ENCODE measurements at regions not wholly inside any gene's neighbourhood (a gene's known extent, or its start where the extent isn't known, plus 50 kb on each side); places are given as distances from the start of the nearest gene placed in this dataset.

DNA sequence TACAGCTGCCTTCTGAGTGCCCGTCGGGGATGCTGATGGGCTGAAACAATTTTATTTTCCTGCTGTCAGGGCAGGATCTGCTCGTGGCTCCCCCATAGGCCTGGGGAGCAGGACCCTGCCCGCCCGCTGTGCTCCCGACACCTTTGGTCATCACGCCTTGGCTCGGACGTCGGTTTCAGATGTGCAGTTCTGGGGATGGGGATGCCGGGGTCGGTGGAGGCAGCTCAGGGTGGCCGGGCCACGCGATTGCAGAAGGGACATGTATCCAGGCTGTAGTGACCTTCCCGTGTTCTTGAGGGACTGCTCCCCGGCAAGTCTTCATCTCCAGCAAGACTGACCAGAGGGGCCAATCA, 1150.5 kb downstream of the BRD1 start:
- no peak overlapping the region for H3K4me3 ChIP-seq (replicated peaks; ENCODE audit: low read depth, low read length)
- TF ChIP-seq, protein P1, sequence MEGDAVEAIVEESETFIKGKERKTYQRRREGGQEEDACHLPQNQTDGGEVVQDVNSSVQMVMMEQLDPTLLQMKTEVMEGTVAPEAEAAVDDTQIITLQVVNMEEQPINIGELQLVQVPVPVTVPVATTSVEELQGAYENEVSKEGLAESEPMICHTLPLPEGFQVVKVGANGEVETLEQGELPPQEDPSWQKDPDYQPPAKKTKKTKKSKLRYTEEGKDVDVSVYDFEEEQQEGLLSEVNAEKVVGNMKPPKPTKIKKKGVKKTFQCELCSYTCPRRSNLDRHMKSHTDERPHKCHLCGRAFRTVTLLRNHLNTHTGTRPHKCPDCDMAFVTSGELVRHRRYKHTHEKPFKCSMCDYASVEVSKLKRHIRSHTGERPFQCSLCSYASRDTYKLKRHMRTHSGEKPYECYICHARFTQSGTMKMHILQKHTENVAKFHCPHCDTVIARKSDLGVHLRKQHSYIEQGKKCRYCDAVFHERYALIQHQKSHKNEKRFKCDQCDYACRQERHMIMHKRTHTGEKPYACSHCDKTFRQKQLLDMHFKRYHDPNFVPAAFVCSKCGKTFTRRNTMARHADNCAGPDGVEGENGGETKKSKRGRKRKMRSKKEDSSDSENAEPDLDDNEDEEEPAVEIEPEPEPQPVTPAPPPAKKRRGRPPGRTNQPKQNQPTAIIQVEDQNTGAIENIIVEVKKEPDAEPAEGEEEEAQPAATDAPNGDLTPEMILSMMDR (IDR thresholded peaks at IDR 0.05; ENCODE audit: insufficient read depth, low read length, poor library complexity, severe bottlenecking), result no peak
- H3K36me3 ChIP-seq (ENCODE audit: control insufficient read depth, insufficient read depth, low read length), result no peaks in the 10 kb centered on the region
- DNase-seq (ENCODE audit: extremely low read depth, insufficient read length), result no peak
- H3K27me3 ChIP-seq (replicated peaks; ENCODE audit: control insufficient read depth, insufficient read depth, low read length), result no peaks in the 10 kb centered on the region

DNA sequence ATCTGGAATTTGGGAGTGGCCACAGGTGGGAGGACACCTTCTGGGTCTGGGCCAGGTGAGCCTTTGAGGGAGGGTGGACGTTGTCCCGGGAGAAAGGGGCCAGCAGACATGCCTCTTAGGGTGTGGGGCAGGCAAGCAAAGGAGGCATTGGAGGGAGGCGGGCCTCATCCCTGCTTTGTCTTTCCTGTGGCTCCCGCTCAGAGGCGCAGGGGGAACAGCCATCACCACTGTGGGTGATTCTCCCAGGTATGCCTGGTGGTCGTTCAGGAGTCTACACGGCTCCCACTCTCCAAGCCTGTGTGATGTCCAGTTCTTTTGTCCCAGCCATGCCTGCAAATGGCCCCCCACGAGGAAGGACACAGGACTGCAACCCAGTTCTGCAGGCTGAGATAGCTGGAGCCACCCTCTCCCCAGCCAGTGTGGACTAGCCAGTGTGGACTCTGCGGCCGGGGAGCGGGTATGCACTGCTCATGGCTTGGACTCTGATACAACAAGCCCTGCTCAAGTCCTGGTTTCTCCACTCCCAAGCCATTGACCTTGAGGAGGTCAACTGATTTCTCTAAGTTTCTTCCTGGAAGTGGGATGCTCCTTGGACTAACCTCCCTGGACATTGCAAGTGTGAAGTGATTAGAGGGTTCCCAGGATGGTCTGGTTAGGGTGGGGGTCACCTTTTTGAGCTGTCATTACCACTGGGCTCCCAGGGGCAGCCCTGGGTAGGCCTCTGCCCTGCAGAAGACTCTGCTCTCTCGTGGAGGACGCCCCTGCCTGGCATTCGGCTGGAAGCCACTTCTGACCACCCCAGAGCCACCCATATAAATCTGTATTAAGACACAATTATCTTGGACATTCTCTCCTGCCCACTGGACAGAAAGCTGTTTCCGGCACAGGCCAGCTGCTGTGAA, 1151.2 kb downstream of the BRD1 start:
- no peaks in the 10 kb centered on the region for H3K27me3 ChIP-seq (replicated peaks; ENCODE audit: control insufficient read depth, insufficient read depth, low read length)
- H3K36me3 ChIP-seq (ENCODE audit: control insufficient read depth, insufficient read depth, low read length), result no peaks in the 10 kb centered on the region
- TF ChIP-seq, protein P1 (IDR thresholded peaks at IDR 0.05; ENCODE audit: insufficient read depth, low read length, poor library complexity, severe bottlenecking), result no peak
- no peak overlapping the region for H3K4me3 ChIP-seq (replicated peaks; ENCODE audit: low read depth, low read length)
- no peak for DNase-seq (ENCODE audit: extremely low read depth, insufficient read length)

DNA sequence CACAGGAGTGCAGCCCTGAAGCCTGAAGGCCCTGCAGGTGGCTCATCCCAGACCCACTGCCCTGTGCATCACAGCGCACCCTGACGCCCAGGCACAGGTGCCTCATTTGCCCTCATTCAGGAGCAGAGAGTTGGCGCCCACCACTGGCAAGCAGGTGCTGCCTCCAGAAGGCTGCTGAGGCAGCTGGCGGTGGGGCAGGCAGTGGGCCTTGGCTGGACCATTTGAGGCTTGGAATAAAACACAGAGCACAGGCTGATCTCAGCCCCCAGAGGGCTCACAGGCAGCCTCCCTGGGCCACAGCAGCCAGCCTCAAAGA, 1151.9 kb downstream of the BRD1 start:
- H3K36me3 ChIP-seq (ENCODE audit: control insufficient read depth, insufficient read depth, low read length), result no peaks in the 10 kb centered on the region
- no peak overlapping the region for H3K4me3 ChIP-seq (replicated peaks; ENCODE audit: low read depth, low read length)
- TF ChIP-seq, protein P1 (IDR thresholded peaks at IDR 0.05; ENCODE audit: insufficient read depth, low read length, poor library complexity, severe bottlenecking), result no peak
- DNase-seq (ENCODE audit: extremely low read depth, insufficient read length), result no peak
- H3K27me3 ChIP-seq (replicated peaks; ENCODE audit: control insufficient read depth, insufficient read depth, low read length), result no peaks in the 10 kb centered on the region

DNA sequence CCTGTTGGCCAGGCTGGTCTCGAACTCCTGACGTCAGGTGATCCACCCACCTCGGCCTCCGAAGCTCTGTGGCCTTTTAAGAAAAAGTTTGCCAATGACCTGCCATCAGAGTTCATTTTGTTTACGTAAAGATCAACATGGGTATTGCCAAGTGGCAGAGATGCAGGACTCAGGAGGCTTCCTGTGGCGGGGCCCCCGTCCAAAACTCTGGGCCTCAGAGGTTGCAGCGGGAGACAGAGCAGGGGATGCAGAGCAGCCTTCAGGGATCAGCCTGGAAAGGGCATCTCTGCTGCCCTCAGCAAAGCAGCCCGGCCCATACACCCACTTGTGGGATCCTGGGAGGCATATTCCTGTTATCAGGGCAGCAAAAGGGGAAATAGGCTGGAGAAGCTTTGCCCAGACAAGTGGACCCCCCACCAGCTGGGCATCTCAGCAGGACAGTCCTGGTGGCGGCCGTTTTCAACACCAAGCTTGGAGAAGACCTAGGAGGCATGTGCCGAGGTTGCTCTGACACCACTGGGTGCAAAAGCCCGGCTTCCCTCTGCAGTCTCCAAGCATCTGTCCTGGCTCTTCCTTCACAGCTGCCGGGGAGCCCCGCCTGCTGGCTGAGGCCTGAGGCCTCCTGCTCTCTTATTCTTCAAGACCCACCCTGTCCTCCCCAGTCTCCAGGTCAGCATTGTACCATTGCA, 1152.4 kb downstream of the BRD1 start:
- TF ChIP-seq, protein P1 (IDR thresholded peaks at IDR 0.05; ENCODE audit: insufficient read depth, low read length, poor library complexity, severe bottlenecking), result no peak
- H3K36me3 ChIP-seq (ENCODE audit: control insufficient read depth, insufficient read depth, low read length), result no peaks in the 10 kb centered on the region
- no peak for DNase-seq (ENCODE audit: extremely low read depth, insufficient read length)
- no peaks in the 10 kb centered on the region for H3K27me3 ChIP-seq (replicated peaks; ENCODE audit: control insufficient read depth, insufficient read depth, low read length)
- H3K4me3 ChIP-seq (replicated peaks; ENCODE audit: low read depth, low read length), result no peak overlapping the region

DNA sequence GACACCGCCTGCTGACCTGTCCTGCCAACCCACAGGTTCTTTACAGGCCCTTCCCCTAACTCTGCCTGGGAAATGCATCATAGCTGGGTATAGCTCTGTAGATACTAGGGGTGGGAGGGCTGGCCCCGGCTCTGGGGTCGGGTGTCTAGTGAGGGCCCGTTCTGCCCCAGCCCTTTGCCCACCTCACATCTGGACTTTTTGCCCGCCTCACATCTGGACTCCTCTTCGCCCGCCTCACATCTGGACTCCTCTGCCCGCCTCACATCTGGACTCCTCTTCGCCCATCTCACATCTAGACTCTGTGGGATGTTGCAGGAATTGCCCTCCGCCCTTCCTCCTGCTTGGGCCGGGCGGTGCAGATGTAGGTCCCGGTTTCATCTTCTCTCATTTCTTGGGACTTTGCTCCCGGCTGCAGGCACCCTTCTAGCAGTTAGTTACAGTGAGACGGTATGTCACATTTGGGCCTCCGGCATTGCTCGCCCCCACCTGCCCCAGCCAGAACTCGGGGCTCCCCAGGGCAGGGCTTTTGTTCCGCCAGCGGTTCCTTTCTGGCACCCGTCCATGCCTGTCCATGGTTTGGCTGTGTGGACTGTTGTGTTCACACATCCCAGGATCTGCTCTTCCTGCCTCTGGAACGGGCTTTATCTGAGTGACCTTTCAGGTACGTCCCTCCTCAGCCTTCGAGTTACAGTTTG, 1153.7 kb downstream of the BRD1 start:
- Histone ChIP-seq H3K27me3 (replicated peaks; ENCODE audit: control insufficient read depth, insufficient read depth, low read length) (no peaks in the 10 kb centered on the region), H3K36me3 (ENCODE audit: control insufficient read depth, insufficient read depth, low read length) (no peaks in the 10 kb centered on the region), H3K4me3 (replicated peaks; ENCODE audit: low read depth, low read length) (no peak overlapping the region)
- DNase-seq (ENCODE audit: extremely low read depth, insufficient read length), result no peak
- TF ChIP-seq, protein P1 (IDR thresholded peaks at IDR 0.05; ENCODE audit: insufficient read depth, low read length, poor library complexity, severe bottlenecking), result no peak
